ENCODE measurements at regions not wholly inside any gene's neighbourhood (a gene's known extent, or its start where the extent isn't known, plus 50 kb on each side); places are given as distances from the start of the nearest gene placed in this dataset.

- intact Hi-C loops (cut with DNase I) = no loop called here
- no peak overlapping the region for H3K27ac ChIP-seq
- H3K4me3 ChIP-seq = no peak overlapping the region
These were observed 176.2 kb downstream of the RDH14 start for GRCh38 chr2:18384242-18384641.

GRCh38 chr2:18381386-18381785, 179.1 kb downstream of the RDH14 start:
- Histone ChIP-seq H3K27ac (no peak overlapping the region), H3K9me3 (no peaks in the 10 kb centered on the region), H3K36me3 (no peaks in the 10 kb centered on the region), H3K4me3 (no peak overlapping the region), H3K4me1 (no peaks in the 10 kb centered on the region), H3K27me3 (no peaks in the 10 kb centered on the region), H3K9ac (ENCODE audit: low read depth in 2 of 2, low read length in 2 of 2) (no peak overlapping the region)
- TF ChIP-seq CTCF (IDR thresholded peaks at IDR 0.05) = no peak
- no peak for DNase-seq
- intact Hi-C loops (cut with DNase I) = no loop called here

More at GRCh38 chr2:18384242-18384641, 176.2 kb downstream of the RDH14 start:
- Histone ChIP-seq H3K9me3 (no peaks in the 10 kb centered on the region), H3K27me3 (no peaks in the 10 kb centered on the region), H3K9ac (ENCODE audit: low read depth in 2 of 2, low read length in 2 of 2) (no peak overlapping the region), H3K36me3 (no peaks in the 10 kb centered on the region), H3K4me1 (no peaks in the 10 kb centered on the region)
- TF ChIP-seq CTCF (IDR thresholded peaks at IDR 0.05) = no peak
- no peak for DNase-seq

GRCh38 chr2:18380321-18380720, 180.1 kb downstream of the RDH14 start:
- no peak for TF ChIP-seq CTCF (IDR thresholded peaks at IDR 0.05)
- H3K27me3 ChIP-seq = no peaks in the 10 kb centered on the region
- H3K4me1 ChIP-seq = no peaks in the 10 kb centered on the region
- no peaks in the 10 kb centered on the region for H3K9me3 ChIP-seq
- DNase-seq = no peak
- H3K4me3 ChIP-seq = no peak overlapping the region
- H3K27ac ChIP-seq = no peak overlapping the region
- intact Hi-C loops (cut with DNase I) = no loop called here
- no peaks in the 10 kb centered on the region for H3K36me3 ChIP-seq
- H3K9ac ChIP-seq (ENCODE audit: low read depth in 2 of 2, low read length in 2 of 2) = no peak overlapping the region

GRCh38 chr2:18379870-18380269, 180.6 kb downstream of the RDH14 start:
- H3K27me3 ChIP-seq = no peaks in the 10 kb centered on the region
- no peak overlapping the region for H3K27ac ChIP-seq
- no peak overlapping the region for H3K9ac ChIP-seq (ENCODE audit: low read depth in 2 of 2, low read length in 2 of 2)
- TF ChIP-seq CTCF (IDR thresholded peaks at IDR 0.05) = no peak
- intact Hi-C loops (cut with DNase I) = loop anchor here (5.0 to 10.0 kb wide), 3 partner anchors 195 to 663 kb away; no protein-coding TSS in a partner anchor
- H3K9me3 ChIP-seq = no peaks in the 10 kb centered on the region
- no peaks in the 10 kb centered on the region for H3K4me1 ChIP-seq
- H3K4me3 ChIP-seq = no peak overlapping the region
- DNase-seq = no peak
- no peaks in the 10 kb centered on the region for H3K36me3 ChIP-seq

GRCh38 chr2:18378020-18378653, 182.3 kb downstream of the RDH14 start:
- H3K4me1 ChIP-seq = no peaks in the 10 kb centered on the region
- H3K36me3 ChIP-seq = no peaks in the 10 kb centered on the region
- H3K27me3 ChIP-seq = no peaks in the 10 kb centered on the region
- H3K4me3 ChIP-seq = no peak overlapping the region
- H3K9me3 ChIP-seq = no peaks in the 10 kb centered on the region
- H3K27ac ChIP-seq = no peak overlapping the region
- TF ChIP-seq CTCF (IDR thresholded peaks at IDR 0.05) = peak; percentile 63
- DNase-seq = peak; percentile 24
- H3K9ac ChIP-seq (ENCODE audit: low read depth in 2 of 2, low read length in 2 of 2) = no peak overlapping the region
- intact Hi-C loops (cut with DNase I) = loop anchor here (5.0 to 10.0 kb wide), 3 partner anchors 193 to 661 kb away; no protein-coding TSS in a partner anchor

Measured in colonic mucosa (tissue), 4 donors.